GM23338 (cell line): ENCODE measurements at regions not wholly inside any gene's neighbourhood (a gene's known extent, or its start where the extent isn't known, plus 50 kb on each side); places are given as distances from the start of the nearest gene placed in this dataset.

Source experiments
- CREB1 ChIP-seq: fragments of 250-450 bp; sonication (Bioruptor Pico); IDR thresholded peaks from 2 replicates; pipeline ENCODE4 v1.5.0; 2020; ENCODE audit warnings: low read depth, mild to moderate bottlenecking, moderate library complexity
- EZH2phosphoT487 ChIP-seq: fragments of 200-600 bp; sonication (generic); IDR thresholded peaks from one replicate; pipeline ENCODE4 v1.8.1; 2018; ENCODE audit warnings: antibody characterized with exemption; ENCODE audit not compliant: unreplicated experiment
- JUNB ChIP-seq: IDR thresholded peaks from one replicate; pipeline ENCODE4 v1.6.1; 2016; ENCODE audit warnings: antibody characterized with exemption; ENCODE audit not compliant: unreplicated experiment
- POLR2AphosphoS5 ChIP-seq: IDR thresholded peaks from 2 replicates; pipeline ENCODE4 v1.6.1; 2016; ENCODE audit warnings: antibody characterized with exemption, low read depth
- STAT1 ChIP-seq: IDR thresholded peaks from one replicate; pipeline ENCODE4 v1.6.1; 2016; ENCODE audit warnings: antibody characterized with exemption; ENCODE audit not compliant: unreplicated experiment
- ZNF462 ChIP-seq: fragments of 250-450 bp; sonication (Bioruptor Pico); IDR thresholded peaks from 2 replicates; pipeline ENCODE4 v1.5.0; 2020; ENCODE audit warnings: mild to moderate bottlenecking, moderate library complexity
- TF ChIP-seq, protein P1 (sequence below): IDR thresholded peaks from 2 replicates; pipeline ENCODE4 v1.6.1; 2016; ENCODE audit warnings: antibody characterized with exemption
- TF ChIP-seq, protein P2 (sequence below), 2 experiments: fragments of 200-600 bp in 1 of 2; sonication (generic) in 1 of 2; conservative IDR thresholded peaks; 2 replicates each; pipeline versions ENCODE4 v1.5.1 to v1.6.1; 2016 to 2017; ENCODE audit warnings: antibody characterized with exemption in 2 of 2, low read depth in 2 of 2, mild to moderate bottlenecking in 2 of 2, moderate library complexity in 1 of 2

GRCh38 chr19:28245937-28246336 is 967.0 kb downstream of the UQCRFS1 start (continued):
- TF ChIP-seq ZNF462 (CRISPR knock-in tag) (no peak), POLR2AphosphoS5 (no peak), JUNB (no peak), EZH2phosphoT487 (no peak), CREB1 (no peak), STAT1 (no peak)
- TF ChIP-seq, protein P1, sequence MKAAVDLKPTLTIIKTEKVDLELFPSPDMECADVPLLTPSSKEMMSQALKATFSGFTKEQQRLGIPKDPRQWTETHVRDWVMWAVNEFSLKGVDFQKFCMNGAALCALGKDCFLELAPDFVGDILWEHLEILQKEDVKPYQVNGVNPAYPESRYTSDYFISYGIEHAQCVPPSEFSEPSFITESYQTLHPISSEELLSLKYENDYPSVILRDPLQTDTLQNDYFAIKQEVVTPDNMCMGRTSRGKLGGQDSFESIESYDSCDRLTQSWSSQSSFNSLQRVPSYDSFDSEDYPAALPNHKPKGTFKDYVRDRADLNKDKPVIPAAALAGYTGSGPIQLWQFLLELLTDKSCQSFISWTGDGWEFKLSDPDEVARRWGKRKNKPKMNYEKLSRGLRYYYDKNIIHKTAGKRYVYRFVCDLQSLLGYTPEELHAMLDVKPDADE: no peak
- TF ChIP-seq, protein P2, sequence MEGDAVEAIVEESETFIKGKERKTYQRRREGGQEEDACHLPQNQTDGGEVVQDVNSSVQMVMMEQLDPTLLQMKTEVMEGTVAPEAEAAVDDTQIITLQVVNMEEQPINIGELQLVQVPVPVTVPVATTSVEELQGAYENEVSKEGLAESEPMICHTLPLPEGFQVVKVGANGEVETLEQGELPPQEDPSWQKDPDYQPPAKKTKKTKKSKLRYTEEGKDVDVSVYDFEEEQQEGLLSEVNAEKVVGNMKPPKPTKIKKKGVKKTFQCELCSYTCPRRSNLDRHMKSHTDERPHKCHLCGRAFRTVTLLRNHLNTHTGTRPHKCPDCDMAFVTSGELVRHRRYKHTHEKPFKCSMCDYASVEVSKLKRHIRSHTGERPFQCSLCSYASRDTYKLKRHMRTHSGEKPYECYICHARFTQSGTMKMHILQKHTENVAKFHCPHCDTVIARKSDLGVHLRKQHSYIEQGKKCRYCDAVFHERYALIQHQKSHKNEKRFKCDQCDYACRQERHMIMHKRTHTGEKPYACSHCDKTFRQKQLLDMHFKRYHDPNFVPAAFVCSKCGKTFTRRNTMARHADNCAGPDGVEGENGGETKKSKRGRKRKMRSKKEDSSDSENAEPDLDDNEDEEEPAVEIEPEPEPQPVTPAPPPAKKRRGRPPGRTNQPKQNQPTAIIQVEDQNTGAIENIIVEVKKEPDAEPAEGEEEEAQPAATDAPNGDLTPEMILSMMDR (conservative IDR thresholded peaks at IDR 0.05; ENCODE audit: low read depth in 2 of 2): no peak
